K562 (cell line): ENCODE measurements at regions not wholly inside any gene's neighbourhood (a gene's known extent, or its start where the extent isn't known, plus 50 kb on each side); places are given as distances from the start of the nearest gene placed in this dataset.
A peak's percentile ranks its signal among the peaks of the same experiment; 100 is the strongest.

Source experiments
- CEBPZ ChIP-seq: fragments of 150-350 bp; IDR thresholded peaks from 2 replicates; pipeline ENCODE4 v1.6.1; 2014; ENCODE audit warnings: low read depth, mild to moderate bottlenecking, low read length, borderline replicate concordance
- CLOCK ChIP-seq: fragments of 250-450 bp; sonication (Bioruptor Pico); IDR thresholded peaks from 2 replicates; pipeline ENCODE4 v1.4.0; 2020; ENCODE audit warnings: mild to moderate bottlenecking, moderate library complexity, borderline replicate concordance
- DPF2 ChIP-seq: fragments of 450-650 bp; IDR thresholded peaks from 2 replicates; pipeline ENCODE4 v1.6.1; 2016
- GATAD2B ChIP-seq: fragments of 450-650 bp; IDR thresholded peaks from 2 replicates; pipeline ENCODE4 v1.6.1; 2017; ENCODE audit warnings: mild to moderate bottlenecking, borderline replicate concordance
- MAFF ChIP-seq: IDR thresholded peaks from 2 replicates; pipeline ENCODE4 v1.6.1; 2012; ENCODE audit warnings: low read length, improper control_type of control experiment
- PCBP1 ChIP-seq: fragments of 200-400 bp; formaldehyde crosslinking; IDR thresholded peaks from 2 replicates; pipeline ENCODE4 v1.6.1; 2018; ENCODE audit warnings: mild to moderate bottlenecking, low read depth, low read length; ENCODE audit not compliant: poor library complexity, severe bottlenecking
- POLR2A ChIP-seq: fragments of 450-650 bp; conservative IDR thresholded peaks from 2 replicates; pipeline ENCODE4 v1.6.1; 2016
- SMAD4 ChIP-seq: fragments of 250-450 bp; sonication (Bioruptor Pico); conservative IDR thresholded peaks from 2 replicates; pipeline ENCODE4 v1.8.0; 2021; ENCODE audit warnings: inconsistent platforms, mild to moderate bottlenecking, moderate library complexity
- TAF1 ChIP-seq: IDR thresholded peaks from 2 replicates; pipeline ENCODE4 v1.6.1; 2011; ENCODE audit warnings: mild to moderate bottlenecking, low read length, moderate library complexity; ENCODE audit not compliant: insufficient read depth, control insufficient read depth, severe bottlenecking; ENCODE audit errors: extremely low read depth
- TF ChIP-seq, protein P1 (sequence below), 2 experiments: IDR thresholded peaks in 1 of 2; conservative IDR thresholded peaks in 1 of 2; 2 replicates each; pipeline ENCODE4 v1.6.1; 2016; ENCODE audit warnings: low read depth in 2 of 2, mild to moderate bottlenecking in 1 of 2, missing compliant biosample characterization in 1 of 2, missing genetic modification characterization in 1 of 2, moderate library complexity in 1 of 2
- TF ChIP-seq, protein P2 (sequence below): fragments of 450-650 bp; IDR thresholded peaks from 2 replicates; pipeline ENCODE4 v1.6.1; 2014; ENCODE audit warnings: low read depth, mild to moderate bottlenecking, moderate library complexity, borderline replicate concordance
- TF ChIP-seq, protein P3 (sequence below), 2 experiments: fragments of 250-450 bp in 1 of 2; fragments of 450-650 bp in 1 of 2; sonication (Bioruptor Pico) in 1 of 2; IDR thresholded peaks; 2 replicates each; pipeline versions ENCODE4 v1.6.1 to v1.8.0; 2016 to 2021; ENCODE audit warnings: mild to moderate bottlenecking in 2 of 2, moderate library complexity in 2 of 2, missing compliant biosample characterization in 1 of 2, missing genetic modification characterization in 1 of 2

DNA sequence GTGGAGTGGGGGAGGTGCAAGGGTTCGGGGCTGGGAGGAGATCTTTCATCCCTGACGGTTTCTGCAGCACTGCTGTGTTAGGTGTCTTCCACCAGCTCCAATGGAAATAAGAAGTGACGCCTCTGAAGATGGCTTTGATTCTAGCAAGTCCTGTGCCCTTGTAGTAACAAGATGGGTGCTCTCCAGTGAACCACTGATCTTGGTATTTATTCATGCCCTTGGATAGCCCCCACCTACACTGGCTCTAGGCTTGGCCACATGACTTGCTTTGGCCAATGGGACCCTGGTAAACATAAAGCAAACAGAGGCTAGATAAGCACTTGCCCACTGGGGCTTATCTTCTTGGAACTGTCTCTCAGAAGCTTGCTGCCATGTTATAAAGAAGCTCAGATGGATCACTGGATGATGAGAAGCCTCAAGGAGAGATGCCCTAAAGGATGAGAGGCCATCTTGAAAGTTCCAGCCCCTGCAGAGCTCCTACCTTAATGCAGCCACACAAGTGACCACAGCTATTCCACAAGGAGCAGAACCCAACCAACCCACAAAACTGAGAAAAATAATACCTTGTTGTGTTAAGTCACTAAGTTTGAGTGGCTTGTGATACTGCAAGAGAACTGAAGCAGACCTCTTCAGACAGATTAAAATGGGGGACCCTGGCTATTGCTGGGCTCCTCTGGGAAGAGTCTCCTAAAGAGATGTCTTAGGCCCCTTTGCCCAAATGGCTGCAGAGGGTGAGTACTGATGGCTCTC is 137.9 kb downstream of the PDCD6IP start (continued):
- TF ChIP-seq, protein P1, sequence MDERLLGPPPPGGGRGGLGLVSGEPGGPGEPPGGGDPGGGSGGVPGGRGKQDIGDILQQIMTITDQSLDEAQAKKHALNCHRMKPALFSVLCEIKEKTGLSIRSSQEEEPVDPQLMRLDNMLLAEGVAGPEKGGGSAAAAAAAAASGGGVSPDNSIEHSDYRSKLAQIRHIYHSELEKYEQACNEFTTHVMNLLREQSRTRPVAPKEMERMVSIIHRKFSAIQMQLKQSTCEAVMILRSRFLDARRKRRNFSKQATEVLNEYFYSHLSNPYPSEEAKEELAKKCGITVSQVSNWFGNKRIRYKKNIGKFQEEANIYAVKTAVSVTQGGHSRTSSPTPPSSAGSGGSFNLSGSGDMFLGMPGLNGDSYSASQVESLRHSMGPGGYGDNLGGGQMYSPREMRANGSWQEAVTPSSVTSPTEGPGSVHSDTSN (CRISPR knock-in tag; IDR thresholded peaks at IDR 0.05; ENCODE audit: low read depth), result no peak
- TF ChIP-seq, protein P1 (tag; conservative IDR thresholded peaks at IDR 0.05; ENCODE audit: low read depth), result peak; percentile 86
- TF ChIP-seq POLR2A (peak; percentile 61; the same call in 1 of the 2 replicates), SMAD4 (CRISPR knock-in tag) (0 out of 2 replicates have a peak, but pooled peaks have one; percentile 67), TAF1 (no peak), PCBP1 (no peak), DPF2 (peak; percentile 89), CLOCK (CRISPR knock-in tag) (no peak), MAFF (no peak), CEBPZ (no peak), GATAD2B (no peak)
- TF ChIP-seq, protein P2, sequence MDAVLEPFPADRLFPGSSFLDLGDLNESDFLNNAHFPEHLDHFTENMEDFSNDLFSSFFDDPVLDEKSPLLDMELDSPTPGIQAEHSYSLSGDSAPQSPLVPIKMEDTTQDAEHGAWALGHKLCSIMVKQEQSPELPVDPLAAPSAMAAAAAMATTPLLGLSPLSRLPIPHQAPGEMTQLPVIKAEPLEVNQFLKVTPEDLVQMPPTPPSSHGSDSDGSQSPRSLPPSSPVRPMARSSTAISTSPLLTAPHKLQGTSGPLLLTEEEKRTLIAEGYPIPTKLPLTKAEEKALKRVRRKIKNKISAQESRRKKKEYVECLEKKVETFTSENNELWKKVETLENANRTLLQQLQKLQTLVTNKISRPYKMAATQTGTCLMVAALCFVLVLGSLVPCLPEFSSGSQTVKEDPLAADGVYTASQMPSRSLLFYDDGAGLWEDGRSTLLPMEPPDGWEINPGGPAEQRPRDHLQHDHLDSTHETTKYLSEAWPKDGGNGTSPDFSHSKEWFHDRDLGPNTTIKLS, result peak; percentile 52; the same call in 1 of the 2 replicates
- TF ChIP-seq, protein P3, sequence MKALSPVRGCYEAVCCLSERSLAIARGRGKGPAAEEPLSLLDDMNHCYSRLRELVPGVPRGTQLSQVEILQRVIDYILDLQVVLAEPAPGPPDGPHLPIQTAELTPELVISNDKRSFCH (CRISPR knock-in tag; IDR thresholded peaks at IDR 0.05), result no peak
- TF ChIP-seq, protein P3 (tag; IDR thresholded peaks at IDR 0.05), result peak; percentile 73
